GM18858 (cell line): ENCODE measurements at regions not wholly inside any gene's neighbourhood (a gene's known extent, or its start where the extent isn't known, plus 50 kb on each side); places are given as distances from the start of the nearest gene placed in this dataset.
"Not testable (repeated sequence)": the region's sequence is repeated elsewhere in the genome, so short reads cannot be mapped to it uniquely, and the experiment has no call there.

ENCODE experiments used
- ATAC-seq: cut with Tn5 transposase; IDR thresholded peaks from one replicate; pipeline ENCODE4 v1.9.1; 2021; ENCODE audit not compliant: unreplicated experiment

GRCh38 chrX:35611562-35611961, 186.6 kb upstream of the MAGEB16 start:
- ATAC-seq, result not testable (repeated sequence)

GRCh38 chrX:35617836-35618235, 180.3 kb upstream of the MAGEB16 start:
- no peak for ATAC-seq

GRCh38 chrX:35622040-35622439, 176.1 kb upstream of the MAGEB16 start:
- ATAC-seq, result no peak

- no peak for ATAC-seq
Observed at GRCh38 chrX:35622601-35623000, 175.5 kb upstream of the MAGEB16 start.

GRCh38 chrX:35625714-35626113, 172.4 kb upstream of the MAGEB16 start:
- ATAC-seq, result no peak

- no peak for ATAC-seq
Observed at GRCh38 chrX:35626124-35626523, 172.0 kb upstream of the MAGEB16 start.

GRCh38 chrX:35635971-35636370, 162.2 kb upstream of the MAGEB16 start:
- not testable (repeated sequence) for ATAC-seq

GRCh38 chrX:35664833-35665232, 133.3 kb upstream of the MAGEB16 start:
- ATAC-seq, result no peak

- no peak for ATAC-seq
Observed at GRCh38 chrX:35665311-35665710, 132.8 kb upstream of the MAGEB16 start.

GRCh38 chrX:35670889-35671288, 127.3 kb upstream of the MAGEB16 start:
- no peak for ATAC-seq

- no peak for ATAC-seq
Observed at GRCh38 chrX:35675151-35675550, 123.0 kb upstream of the MAGEB16 start.

- no peak for ATAC-seq
Observed at GRCh38 chrX:35680940-35681346, 117.2 kb upstream of the MAGEB16 start.

GRCh38 chrX:35682476-35682875, 115.7 kb upstream of the MAGEB16 start:
- ATAC-seq, result no peak

GRCh38 chrX:35696760-35697234, 101.3 kb upstream of the MAGEB16 start:
- ATAC-seq, result no peak

- no peak for ATAC-seq
Observed at GRCh38 chrX:35699642-35700041, 98.5 kb upstream of the MAGEB16 start.

GRCh38 chrX:35700121-35700520, 98.0 kb upstream of the MAGEB16 start:
- no peak for ATAC-seq

GRCh38 chrX:35711281-35711680, 86.9 kb upstream of the MAGEB16 start:
- ATAC-seq, result no peak

- no peak for ATAC-seq
Observed at GRCh38 chrX:35722128-35722527, 76.0 kb upstream of the MAGEB16 start.

- no peak for ATAC-seq
Observed at GRCh38 chrX:35726176-35726575, 72.0 kb upstream of the MAGEB16 start.

- ATAC-seq, result no peak
Observed at GRCh38 chrX:35728481-35728880, 69.7 kb upstream of the MAGEB16 start.

- ATAC-seq, result no peak
Observed at GRCh38 chrX:35733879-35734278, 64.3 kb upstream of the MAGEB16 start.

GRCh38 chrX:35741142-35741541, 57.0 kb upstream of the MAGEB16 start:
- ATAC-seq, result no peak

- ATAC-seq, result no peak
Observed at GRCh38 chrX:35743331-35743730, 54.8 kb upstream of the MAGEB16 start.
